HG03571 (cell line): ENCODE measurements at regions not wholly inside any gene's neighbourhood (a gene's known extent, or its start where the extent isn't known, plus 50 kb on each side); places are given as distances from the start of the nearest gene placed in this dataset.
"Not testable (repeated sequence)": the region's sequence is repeated elsewhere in the genome, so short reads cannot be mapped to it uniquely, and the experiment has no call there.

Experiments used
- ATAC-seq: cut with Tn5 transposase; IDR thresholded peaks from one replicate; pipeline ENCODE4 v1.9.1; 2021; ENCODE audit not compliant: unreplicated experiment

GRCh38 chr17:21550031-21550430 is 142.3 kb upstream of the KCNJ18 start:
- not testable (repeated sequence) for ATAC-seq

- no peak for ATAC-seq
These were observed 141.0 kb upstream of the KCNJ18 start for GRCh38 chr17:21551081-21551881.

- not testable (repeated sequence) for ATAC-seq
These were observed 133.4 kb upstream of the KCNJ18 start for GRCh38 chr17:21558921-21559320.

GRCh38 chr17:21564262-21564661 is 128.1 kb upstream of the KCNJ18 start:
- ATAC-seq: no peak

GRCh38 chr17:21564757-21565156 is 127.6 kb upstream of the KCNJ18 start:
- not testable (repeated sequence) for ATAC-seq

GRCh38 chr17:21570427-21570826 is 121.9 kb upstream of the KCNJ18 start:
- ATAC-seq: not testable (repeated sequence)

- not testable (repeated sequence) for ATAC-seq
These were observed 120.2 kb upstream of the KCNJ18 start for GRCh38 chr17:21572148-21572547.

- ATAC-seq: not testable (repeated sequence)
These were observed 118.9 kb upstream of the KCNJ18 start for GRCh38 chr17:21573271-21573960.

GRCh38 chr17:21573961-21574610 is 118.2 kb upstream of the KCNJ18 start:
- no peak for ATAC-seq

GRCh38 chr17:21574611-21575255 is 117.6 kb upstream of the KCNJ18 start:
- not testable (repeated sequence) for ATAC-seq

GRCh38 chr17:21578783-21579182 is 113.5 kb upstream of the KCNJ18 start:
- not testable (repeated sequence) for ATAC-seq

- ATAC-seq: no peak
These were observed 99.5 kb upstream of the KCNJ18 start for GRCh38 chr17:21592774-21593173.

- not testable (repeated sequence) for ATAC-seq
These were observed 98.7 kb upstream of the KCNJ18 start for GRCh38 chr17:21593452-21594105.

GRCh38 chr17:21595086-21595485 is 97.2 kb upstream of the KCNJ18 start:
- ATAC-seq: no peak

- no peak for ATAC-seq
These were observed 90.1 kb upstream of the KCNJ18 start for GRCh38 chr17:21602176-21602575.

- not testable (repeated sequence) for ATAC-seq
These were observed 89.0 kb upstream of the KCNJ18 start for GRCh38 chr17:21603292-21603691.

GRCh38 chr17:21611443-21611842 is 80.9 kb upstream of the KCNJ18 start:
- ATAC-seq: not testable (repeated sequence)

GRCh38 chr17:21612123-21613070 is 79.9 kb upstream of the KCNJ18 start:
- not testable (repeated sequence) for ATAC-seq

GRCh38 chr17:21613071-21613429 is 79.3 kb upstream of the KCNJ18 start:
- no peak for ATAC-seq

GRCh38 chr17:21626987-21627386 is 65.3 kb upstream of the KCNJ18 start:
- ATAC-seq: not testable (repeated sequence)
